ENCODE measurements at regions not wholly inside any gene's neighbourhood (a gene's known extent, or its start where the extent isn't known, plus 50 kb on each side); places are given as distances from the start of the nearest gene placed in this dataset.

GRCh38 chr5:120231563-120231962 is 232.5 kb upstream of the PRR16 start:
- no peak for TF ChIP-seq CTCF (optimal IDR thresholded peaks at IDR 0.05 in 1 of 3, IDR thresholded peaks at IDR 0.05 in 1 of 3, conservative IDR thresholded peaks at IDR 0.05 in 1 of 3; ENCODE audit: extremely low read depth in 1 of 3, insufficient read depth in 2 of 3, low read length in 3 of 3)
- TF ChIP-seq EZH2 (IDR thresholded peaks at IDR 0.05; ENCODE audit: low read length) = no peak
